ENCODE measurements at regions not wholly inside any gene's neighbourhood (a gene's known extent, or its start where the extent isn't known, plus 50 kb on each side); places are given as distances from the start of the nearest gene placed in this dataset.
"Not testable (repeated sequence)": the region's sequence is repeated elsewhere in the genome, so short reads cannot be mapped to it uniquely, and the experiment has no call there.

GRCh38 chrX:76774912-76775311 is 347.4 kb downstream of the MAGEE1 start:
- DNase-seq: not testable (repeated sequence)

GRCh38 chrX:76796311-76796710 is 368.8 kb downstream of the MAGEE1 start:
- no peak for DNase-seq

GRCh38 chrX:76802708-76803107 is 375.2 kb downstream of the MAGEE1 start:
- no peak for DNase-seq

GRCh38 chrX:76815754-76816153 is 388.2 kb downstream of the MAGEE1 start:
- no peak for DNase-seq

- DNase-seq: not testable (repeated sequence)
Measured at GRCh38 chrX:76817279-76817678, 389.8 kb downstream of the MAGEE1 start.

- DNase-seq: no peak
Measured at GRCh38 chrX:76821276-76821675, 393.8 kb downstream of the MAGEE1 start.

GRCh38 chrX:76827672-76828071 is 400.2 kb downstream of the MAGEE1 start:
- no peak for DNase-seq

GRCh38 chrX:76840902-76841301 is 413.4 kb downstream of the MAGEE1 start:
- DNase-seq: not testable (repeated sequence)

- DNase-seq: no peak
Measured at GRCh38 chrX:76850851-76851250, 423.3 kb downstream of the MAGEE1 start.

- DNase-seq: no peak
Measured at GRCh38 chrX:76862509-76862908, 435.0 kb downstream of the MAGEE1 start.

- no peak for DNase-seq
Measured at GRCh38 chrX:76893930-76894329, 466.4 kb downstream of the MAGEE1 start.

GRCh38 chrX:76915836-76916235 is 488.3 kb downstream of the MAGEE1 start:
- no peak for DNase-seq

- no peak for DNase-seq
Measured at GRCh38 chrX:76918033-76918432, 490.5 kb downstream of the MAGEE1 start.

GRCh38 chrX:76919761-76920160 is 492.3 kb downstream of the MAGEE1 start:
- no peak for DNase-seq

GRCh38 chrX:76920607-76921006 is 493.1 kb downstream of the MAGEE1 start:
- DNase-seq: no peak

- DNase-seq: no peak
Measured at GRCh38 chrX:76921176-76921575, 493.7 kb downstream of the MAGEE1 start.

GRCh38 chrX:76922100-76922499 is 494.6 kb downstream of the MAGEE1 start:
- DNase-seq: no peak

- DNase-seq: not testable (repeated sequence)
Measured at GRCh38 chrX:76924616-76925015, 497.1 kb downstream of the MAGEE1 start.

- DNase-seq: no peak
Measured at GRCh38 chrX:76931518-76931917, 504.0 kb downstream of the MAGEE1 start.

GRCh38 chrX:76957485-76957884 is 489.7 kb upstream of the FGF16 start:
- no peak for DNase-seq

- DNase-seq: no peak
Measured at GRCh38 chrX:76971393-76972376, 475.5 kb upstream of the FGF16 start.

- DNase-seq: no peak
Measured at GRCh38 chrX:76977452-76977851, 469.7 kb upstream of the FGF16 start.

- DNase-seq: no peak
Measured at GRCh38 chrX:76987381-76987780, 459.8 kb upstream of the FGF16 start.

- no peak for DNase-seq
Measured at GRCh38 chrX:76996641-76997040, 450.5 kb upstream of the FGF16 start.

- DNase-seq: no peak
Measured at GRCh38 chrX:77003530-77003929, 443.7 kb upstream of the FGF16 start.
